ENCODE measurements at regions not wholly inside any gene's neighbourhood (a gene's known extent, or its start where the extent isn't known, plus 50 kb on each side); places are given as distances from the start of the nearest gene placed in this dataset.

- no peak for DNase-seq (ENCODE audit: low spot score)
- Histone ChIP-seq H3K27ac (no peak overlapping the region), H3K4me3 (no peak overlapping the region)
- TF ChIP-seq, protein P1, sequence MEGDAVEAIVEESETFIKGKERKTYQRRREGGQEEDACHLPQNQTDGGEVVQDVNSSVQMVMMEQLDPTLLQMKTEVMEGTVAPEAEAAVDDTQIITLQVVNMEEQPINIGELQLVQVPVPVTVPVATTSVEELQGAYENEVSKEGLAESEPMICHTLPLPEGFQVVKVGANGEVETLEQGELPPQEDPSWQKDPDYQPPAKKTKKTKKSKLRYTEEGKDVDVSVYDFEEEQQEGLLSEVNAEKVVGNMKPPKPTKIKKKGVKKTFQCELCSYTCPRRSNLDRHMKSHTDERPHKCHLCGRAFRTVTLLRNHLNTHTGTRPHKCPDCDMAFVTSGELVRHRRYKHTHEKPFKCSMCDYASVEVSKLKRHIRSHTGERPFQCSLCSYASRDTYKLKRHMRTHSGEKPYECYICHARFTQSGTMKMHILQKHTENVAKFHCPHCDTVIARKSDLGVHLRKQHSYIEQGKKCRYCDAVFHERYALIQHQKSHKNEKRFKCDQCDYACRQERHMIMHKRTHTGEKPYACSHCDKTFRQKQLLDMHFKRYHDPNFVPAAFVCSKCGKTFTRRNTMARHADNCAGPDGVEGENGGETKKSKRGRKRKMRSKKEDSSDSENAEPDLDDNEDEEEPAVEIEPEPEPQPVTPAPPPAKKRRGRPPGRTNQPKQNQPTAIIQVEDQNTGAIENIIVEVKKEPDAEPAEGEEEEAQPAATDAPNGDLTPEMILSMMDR (IDR thresholded peaks at IDR 0.05), result no peak
Observed at GRCh38 chr4:132998585-132999230, 150.4 kb upstream of the PCDH10 start.

DNA sequence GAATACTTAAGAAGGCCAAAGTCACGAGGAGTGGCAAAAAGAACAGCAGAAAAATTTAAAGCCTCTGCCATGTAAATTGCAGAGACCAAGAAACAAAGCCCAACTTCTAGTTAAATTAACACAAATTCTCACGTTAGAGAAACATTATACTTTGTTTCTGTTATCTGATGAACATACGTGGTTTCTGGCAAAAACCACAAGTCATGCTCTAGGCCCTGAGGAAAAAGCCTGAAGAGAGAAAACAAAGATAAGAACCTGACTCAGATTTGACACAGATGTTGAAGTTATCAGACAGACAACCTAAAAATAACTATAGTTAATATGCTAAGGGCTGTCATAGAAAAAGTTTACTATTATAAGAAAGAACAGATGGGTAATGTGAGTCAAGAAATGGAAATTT, 149.1 kb upstream of the PCDH10 start:
- TF ChIP-seq, protein P1 (IDR thresholded peaks at IDR 0.05), result no peak
- no peak overlapping the region for H3K27ac ChIP-seq
- DNase-seq (ENCODE audit: low spot score), result no peak
- no peak overlapping the region for H3K4me3 ChIP-seq

GRCh38 chr4:133003169-133003568, 145.9 kb upstream of the PCDH10 start:
- TF ChIP-seq, protein P1 (IDR thresholded peaks at IDR 0.05), result no peak
- Histone ChIP-seq H3K4me3 (no peak overlapping the region), H3K27ac (no peak overlapping the region)
- DNase-seq (ENCODE audit: low spot score), result no peak

GRCh38 chr4:133014473-133015135, 134.5 kb upstream of the PCDH10 start:
- no peak overlapping the region for H3K4me3 ChIP-seq
- DNase-seq (ENCODE audit: low spot score), result no peak
- no peak overlapping the region for H3K27ac ChIP-seq
- TF ChIP-seq, protein P1 (IDR thresholded peaks at IDR 0.05), result no peak

DNA sequence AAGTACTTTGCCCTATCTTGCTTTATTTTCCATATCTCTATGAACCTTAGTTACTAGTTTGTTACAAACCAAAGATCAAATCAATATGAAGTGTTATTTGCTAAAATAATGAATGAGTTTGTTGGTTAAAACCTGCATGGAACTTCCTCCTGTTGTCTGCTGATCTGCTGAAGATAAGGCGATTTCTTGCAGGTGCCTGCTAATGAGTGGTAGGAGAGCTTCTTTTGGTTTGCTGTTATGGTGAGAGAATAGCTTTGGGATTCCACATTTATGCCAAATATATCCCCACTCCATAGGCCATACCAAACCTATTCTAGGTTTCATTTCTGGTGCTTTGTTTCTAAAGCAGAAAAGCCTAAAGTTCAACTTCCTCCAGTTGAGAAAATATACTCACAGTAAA, 103.8 kb upstream of the PCDH10 start:
- no peak for DNase-seq (ENCODE audit: low spot score)
- Histone ChIP-seq H3K27ac (no peak overlapping the region), H3K4me3 (no peak overlapping the region)
- TF ChIP-seq, protein P1 (IDR thresholded peaks at IDR 0.05), result no peak

DNA sequence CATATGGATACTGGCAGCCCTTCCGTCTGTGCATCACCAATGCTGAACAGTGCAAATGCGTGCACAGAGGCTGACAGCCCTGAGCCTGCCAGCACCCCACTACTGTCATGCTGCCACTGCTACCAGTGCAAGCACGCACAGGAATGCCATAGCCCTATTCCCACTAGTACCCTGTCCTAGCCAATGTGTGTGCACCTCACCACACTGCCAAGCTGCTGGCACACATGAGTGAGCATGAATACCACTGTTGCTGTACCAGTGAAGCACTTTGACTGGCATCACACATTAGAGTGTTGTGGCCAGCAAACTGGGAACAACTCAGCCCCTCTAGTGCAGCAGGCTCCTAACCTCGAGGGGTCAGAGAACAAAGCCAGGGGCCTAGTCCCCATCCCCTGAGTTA, 102.9 kb upstream of the PCDH10 start:
- Histone ChIP-seq H3K27ac (no peak overlapping the region), H3K4me3 (no peak overlapping the region)
- DNase-seq (ENCODE audit: low spot score), result no peak
- TF ChIP-seq, protein P1 (IDR thresholded peaks at IDR 0.05), result no peak

- no peak for DNase-seq (ENCODE audit: low spot score)
- TF ChIP-seq, protein P1 (IDR thresholded peaks at IDR 0.05), result no peak
- no peak overlapping the region for H3K27ac ChIP-seq
- H3K4me3 ChIP-seq, result no peak overlapping the region
Observed at GRCh38 chr4:133058701-133059100, 90.4 kb upstream of the PCDH10 start.

Data from coronary artery (tissue), 2 donors.